ENCODE measurements at regions not wholly inside any gene's neighbourhood (a gene's known extent, or its start where the extent isn't known, plus 50 kb on each side); places are given as distances from the start of the nearest gene placed in this dataset.

DNA sequence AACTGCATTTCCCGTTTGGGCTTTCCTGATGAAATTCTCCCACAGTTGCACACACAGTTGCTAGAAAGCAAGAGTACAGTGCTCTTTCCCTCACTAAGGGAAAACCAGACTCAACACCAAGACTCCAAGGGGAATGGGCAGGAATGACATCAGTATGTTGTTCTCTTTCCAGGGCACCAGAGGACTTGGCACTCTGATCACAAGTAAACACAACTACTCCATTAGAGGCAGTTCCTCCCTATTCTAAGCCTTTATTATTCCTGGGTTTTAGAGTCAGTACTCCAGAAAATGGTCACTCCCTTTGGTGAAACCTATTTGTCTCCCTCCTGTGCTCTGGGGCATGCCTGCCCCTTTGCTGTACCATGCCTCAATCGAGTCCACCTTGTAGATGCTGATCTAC, 52.3 kb upstream of the VGLL4 start:
- DNase-seq: no peak
- no peaks in the 10 kb centered on the region for H3K4me1 Mint-ChIP-seq
- H3K9me3 Mint-ChIP-seq: no peaks in the 10 kb centered on the region
- no peaks in the 10 kb centered on the region for H3K27me3 Mint-ChIP-seq
- no peak overlapping the region for H3K4me3 Mint-ChIP-seq
- H3K27ac Mint-ChIP-seq: no peak overlapping the region
- ATAC-seq: no peak
